GM18868 (cell line): ENCODE measurements at regions not wholly inside any gene's neighbourhood (a gene's known extent, or its start where the extent isn't known, plus 50 kb on each side); places are given as distances from the start of the nearest gene placed in this dataset.
A peak's percentile ranks its signal among the peaks of the same experiment; 100 is the strongest.

Source experiments
- ATAC-seq: cut with Tn5 transposase; IDR thresholded peaks from one replicate; pipeline ENCODE4 v1.9.1; 2021; ENCODE audit warnings: mild to moderate bottlenecking, moderate library complexity; ENCODE audit not compliant: unreplicated experiment

- peak; percentile 83 for ATAC-seq
These were observed 69.0 kb upstream of the VOPP1 start for GRCh38 chr7:55641273-55641691.

GRCh38 chr7:55639640-55640039, 67.3 kb upstream of the VOPP1 start:
- no peak for ATAC-seq

- ATAC-seq, result peak; percentile 41
These were observed 56.9 kb upstream of the VOPP1 start for GRCh38 chr7:55629051-55629677.

GRCh38 chr7:55624813-55625212, 52.5 kb upstream of the VOPP1 start:
- ATAC-seq, result no peak

GRCh38 chr7:55623617-55624016, 51.3 kb upstream of the VOPP1 start:
- no peak for ATAC-seq

GRCh38 chr7:55622241-55622640, 49.9 kb upstream of the VOPP1 start:
- no peak for ATAC-seq
